ENCODE measurements at regions not wholly inside any gene's neighbourhood (a gene's known extent, or its start where the extent isn't known, plus 50 kb on each side); places are given as distances from the start of the nearest gene placed in this dataset.

DNA sequence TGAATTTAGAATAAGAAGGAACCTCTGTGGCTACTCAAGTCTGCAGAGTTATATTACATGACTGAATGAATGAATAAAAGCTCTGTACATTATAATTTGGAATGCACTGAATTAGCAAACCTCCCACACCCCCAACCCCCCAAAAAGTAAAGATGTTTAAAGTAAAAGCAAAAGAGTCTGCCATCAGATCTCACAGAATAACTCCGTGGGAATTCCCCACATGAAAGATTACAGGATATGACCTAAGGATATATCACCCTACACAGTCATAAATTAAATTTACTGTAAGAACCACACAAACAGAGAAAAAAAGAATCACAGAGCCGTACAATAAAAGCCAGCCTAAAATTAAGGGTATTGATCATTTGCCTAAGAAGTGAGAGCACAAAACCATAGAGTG lies 587.3 kb downstream of the PTPRC start (continued):
- 0 out of 2 replicates have a peak, but pooled peaks have one; percentile 20 for TF ChIP-seq DPF2 (IDR thresholded peaks at IDR 0.05)
- TF ChIP-seq TCF7 (IDR thresholded peaks at IDR 0.05; ENCODE audit: borderline replicate concordance) = peak; percentile 56; the same call in 1 of the 2 replicates
- no peak for TF ChIP-seq HDAC6 (IDR thresholded peaks at IDR 0.05; ENCODE audit: unreplicated experiment)
- TF ChIP-seq ZNF274 (IDR thresholded peaks at IDR 0.05; ENCODE audit: insufficient read depth, insufficient read length) = no peak
- TF ChIP-seq MYB (IDR thresholded peaks at IDR 0.05; ENCODE audit: borderline replicate concordance, low read depth, low read length) = no peak
- TF ChIP-seq IKZF1 (conservative IDR thresholded peaks at IDR 0.05) = 0 out of 2 replicates have a peak, but pooled peaks have one; percentile 26
- TF ChIP-seq BCL11A (IDR thresholded peaks at IDR 0.05; ENCODE audit: low read depth, low read length) = 0 out of 2 replicates have a peak, but pooled peaks have one; percentile 39
- TF ChIP-seq, protein P1, sequence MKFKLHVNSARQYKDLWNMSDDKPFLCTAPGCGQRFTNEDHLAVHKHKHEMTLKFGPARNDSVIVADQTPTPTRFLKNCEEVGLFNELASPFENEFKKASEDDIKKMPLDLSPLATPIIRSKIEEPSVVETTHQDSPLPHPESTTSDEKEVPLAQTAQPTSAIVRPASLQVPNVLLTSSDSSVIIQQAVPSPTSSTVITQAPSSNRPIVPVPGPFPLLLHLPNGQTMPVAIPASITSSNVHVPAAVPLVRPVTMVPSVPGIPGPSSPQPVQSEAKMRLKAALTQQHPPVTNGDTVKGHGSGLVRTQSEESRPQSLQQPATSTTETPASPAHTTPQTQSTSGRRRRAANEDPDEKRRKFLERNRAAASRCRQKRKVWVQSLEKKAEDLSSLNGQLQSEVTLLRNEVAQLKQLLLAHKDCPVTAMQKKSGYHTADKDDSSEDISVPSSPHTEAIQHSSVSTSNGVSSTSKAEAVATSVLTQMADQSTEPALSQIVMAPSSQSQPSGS (IDR thresholded peaks at IDR 0.05; ENCODE audit: low read length) = peak; percentile 87
- peak; percentile 49; the same call in 1 of the 2 replicates for TF ChIP-seq CREB1 (IDR thresholded peaks at IDR 0.05; ENCODE audit: low read depth)
- no peak for TF ChIP-seq CBFB (IDR thresholded peaks at IDR 0.05; ENCODE audit: low read depth)
- no peak for TF ChIP-seq ZNF592 (IDR thresholded peaks at IDR 0.05)
- TF ChIP-seq, protein P2, sequence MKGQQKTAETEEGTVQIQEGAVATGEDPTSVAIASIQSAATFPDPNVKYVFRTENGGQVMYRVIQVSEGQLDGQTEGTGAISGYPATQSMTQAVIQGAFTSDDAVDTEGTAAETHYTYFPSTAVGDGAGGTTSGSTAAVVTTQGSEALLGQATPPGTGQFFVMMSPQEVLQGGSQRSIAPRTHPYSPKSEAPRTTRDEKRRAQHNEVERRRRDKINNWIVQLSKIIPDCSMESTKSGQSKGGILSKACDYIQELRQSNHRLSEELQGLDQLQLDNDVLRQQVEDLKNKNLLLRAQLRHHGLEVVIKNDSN (IDR thresholded peaks at IDR 0.05; ENCODE audit: borderline replicate concordance, extremely low read length, insufficient read depth, low read depth, low read length) = no peak
- no peak for TF ChIP-seq FOXK2 (IDR thresholded peaks at IDR 0.05)
- TF ChIP-seq EP300 (IDR thresholded peaks at IDR 0.05; ENCODE audit: borderline replicate concordance in 1 of 2, control insufficient read depth in 1 of 2, low read depth in 2 of 2, low read length in 2 of 2) = peak in 1 of 2 experiments; percentile 15; a peak in 1 of 4 replicates
- TF ChIP-seq FOXM1 (IDR thresholded peaks at IDR 0.05; ENCODE audit: low read depth, low read length) = peak; percentile 86; the same call in 1 of the 2 replicates
- no peak for TF ChIP-seq TCF3 (IDR thresholded peaks at IDR 0.05; ENCODE audit: borderline replicate concordance, insufficient read depth, low read depth, low read length)
- TF ChIP-seq EGR1 (IDR thresholded peaks at IDR 0.05; ENCODE audit: borderline replicate concordance in 1 of 2, low read depth in 2 of 2, low read length in 2 of 2) = no peak
- TF ChIP-seq IKZF2 (IDR thresholded peaks at IDR 0.05) = peak; percentile 34 to 44; a peak in 2 of 4 replicates
